Keratinocyte (primary cell): ENCODE measurements at regions not wholly inside any gene's neighbourhood (a gene's known extent, or its start where the extent isn't known, plus 50 kb on each side); places are given as distances from the start of the nearest gene placed in this dataset.

Experiments
- DNase-seq: peaks from one replicate; pipeline ENCODE4 v3.0.0-alpha.2; 2011; ENCODE audit warnings: low read depth, missing footprints, low spot score
- FAIRE-seq: peaks from 2 replicates; lab custom pipeline; 2011; peaks lifted over from hg19 to GRCh38; lab: Jason Lieb, UNC
- H2AFZ ChIP-seq: 2 replicates; pipeline ENCODE4 v1.6.0; 2012; ENCODE audit warnings: low read length, control low read depth, inconsistent platforms; ENCODE audit not compliant: control insufficient read depth
- H3K27ac ChIP-seq: 2 replicates; pipeline ENCODE4 v1.5.1; 2011; ENCODE audit warnings: low read length; ENCODE audit not compliant: control insufficient read depth, insufficient read depth
- H3K27me3 ChIP-seq: 3 replicates; pipeline ENCODE4 v1.6.0; 2011; ENCODE audit warnings: low read length; ENCODE audit not compliant: control insufficient read depth, insufficient read depth; ENCODE audit errors: extremely low read depth
- H3K36me3 ChIP-seq, 2 experiments: 2 replicates in 1 of 2; 3 replicates in 1 of 2; pipeline ENCODE4 v1.5.1; 2011; ENCODE audit warnings: low read length in 2 of 2, mild to moderate bottlenecking in 1 of 2; ENCODE audit not compliant: control insufficient read depth in 2 of 2, insufficient read depth in 2 of 2; ENCODE audit errors: extremely low read depth in 1 of 2
- H3K4me1 ChIP-seq: 3 replicates; pipeline ENCODE4 v1.5.1; 2011; ENCODE audit warnings: low read length; ENCODE audit not compliant: control insufficient read depth, insufficient read depth; ENCODE audit errors: extremely low read depth
- H3K4me2 ChIP-seq: 3 replicates; pipeline ENCODE4 v1.6.0; 2011; ENCODE audit warnings: low read depth, low read length; ENCODE audit not compliant: control insufficient read depth, insufficient read depth; ENCODE audit errors: extremely low read depth
- H3K4me3 ChIP-seq, 3 experiments: fragments of 200-600 bp in 1 of 3; sonication (generic) in 1 of 3; 2 replicates in 2 of 3; 3 replicates in 1 of 3; pipeline ENCODE4 v1.5.1; 2011 to 2016; ENCODE audit warnings: low read length in 3 of 3, mild to moderate bottlenecking in 3 of 3, control low read depth in 2 of 3, inconsistent platforms in 1 of 3, low read depth in 1 of 3, mixed read lengths in 1 of 3, mixed run types in 1 of 3, moderate library complexity in 1 of 3; ENCODE audit not compliant: control insufficient read depth in 2 of 3, insufficient read depth in 2 of 3; ENCODE audit errors: extremely low read depth in 1 of 3
- H3K79me2 ChIP-seq: 2 replicates; pipeline ENCODE4 v1.6.0; 2012; ENCODE audit warnings: low read length; ENCODE audit not compliant: control insufficient read depth, insufficient read depth
- H3K9ac ChIP-seq: 3 replicates; pipeline ENCODE4 v1.6.0; 2011; ENCODE audit warnings: low read length; ENCODE audit not compliant: control insufficient read depth, insufficient read depth; ENCODE audit errors: extremely low read depth
- H3K9me1 ChIP-seq: 3 replicates; pipeline ENCODE4 v1.6.0; 2011; ENCODE audit warnings: low read length; ENCODE audit not compliant: control insufficient read depth, insufficient read depth; ENCODE audit errors: extremely low read depth
- H3K9me3 ChIP-seq: 2 replicates; pipeline ENCODE4 v1.5.1; 2012; ENCODE audit warnings: low read depth, low read length; ENCODE audit not compliant: control insufficient read depth
- H4K20me1 ChIP-seq: 3 replicates; pipeline ENCODE4 v1.6.0; 2011; ENCODE audit warnings: low read length; ENCODE audit not compliant: control insufficient read depth, insufficient read depth; ENCODE audit errors: extremely low read depth
- EZH2 ChIP-seq: IDR thresholded peaks from one replicate; pipeline ENCODE4 v1.6.1; 2012; ENCODE audit warnings: inconsistent platforms, mild to moderate bottlenecking, low read length, moderate library complexity
- dilution Hi-C: fragments of 300-500 bp; cut with MboI; formaldehyde crosslinking; loops from one replicate; pipeline ENCODE4 v1.7.0; 2020; ENCODE audit warnings: low sequenced_read_pairs; ENCODE audit not compliant: extremely low pct_ligation_motif_present
- TF ChIP-seq, protein P1 (sequence below), 3 experiments: IDR thresholded peaks in 1 of 3; conservative IDR thresholded peaks in 1 of 3; optimal IDR thresholded peaks in 1 of 3; 2 replicates in 2 of 3; 3 replicates in 1 of 3; pipeline versions ENCODE3 to v1.5.1; 2011; ENCODE audit warnings: low read length in 3 of 3, mild to moderate bottlenecking in 3 of 3, moderate library complexity in 2 of 3, control low read depth in 1 of 3, inconsistent platforms in 1 of 3; ENCODE audit not compliant: insufficient read depth in 2 of 3; ENCODE audit errors: extremely low read depth in 1 of 3

GRCh38 chr5:171688696-171689495, 96.7 kb upstream of the SMIM23 start:
- dilution Hi-C loops, result no loop called here
- Histone ChIP-seq H3K79me2 (no peaks in the 10 kb centered on the region), H3K9me3 (no peaks in the 10 kb centered on the region), H3K9me1 (no peaks in the 10 kb centered on the region), H2AFZ (no peak overlapping the region), H4K20me1 (no peaks in the 10 kb centered on the region), H3K9ac (no peak overlapping the region), H3K4me3 (no peak overlapping the region), H3K4me1 (no peaks in the 10 kb centered on the region), H3K4me2 (no peak overlapping the region), H3K27me3 (no peaks in the 10 kb centered on the region), H3K36me3 (no peaks in the 10 kb centered on the region), H3K27ac (no peak overlapping the region)
- TF ChIP-seq EZH2, result no peak
- TF ChIP-seq, protein P1, sequence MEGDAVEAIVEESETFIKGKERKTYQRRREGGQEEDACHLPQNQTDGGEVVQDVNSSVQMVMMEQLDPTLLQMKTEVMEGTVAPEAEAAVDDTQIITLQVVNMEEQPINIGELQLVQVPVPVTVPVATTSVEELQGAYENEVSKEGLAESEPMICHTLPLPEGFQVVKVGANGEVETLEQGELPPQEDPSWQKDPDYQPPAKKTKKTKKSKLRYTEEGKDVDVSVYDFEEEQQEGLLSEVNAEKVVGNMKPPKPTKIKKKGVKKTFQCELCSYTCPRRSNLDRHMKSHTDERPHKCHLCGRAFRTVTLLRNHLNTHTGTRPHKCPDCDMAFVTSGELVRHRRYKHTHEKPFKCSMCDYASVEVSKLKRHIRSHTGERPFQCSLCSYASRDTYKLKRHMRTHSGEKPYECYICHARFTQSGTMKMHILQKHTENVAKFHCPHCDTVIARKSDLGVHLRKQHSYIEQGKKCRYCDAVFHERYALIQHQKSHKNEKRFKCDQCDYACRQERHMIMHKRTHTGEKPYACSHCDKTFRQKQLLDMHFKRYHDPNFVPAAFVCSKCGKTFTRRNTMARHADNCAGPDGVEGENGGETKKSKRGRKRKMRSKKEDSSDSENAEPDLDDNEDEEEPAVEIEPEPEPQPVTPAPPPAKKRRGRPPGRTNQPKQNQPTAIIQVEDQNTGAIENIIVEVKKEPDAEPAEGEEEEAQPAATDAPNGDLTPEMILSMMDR (optimal IDR thresholded peaks at IDR 0.05 in 1 of 3, IDR thresholded peaks at IDR 0.05 in 1 of 3, conservative IDR thresholded peaks at IDR 0.05 in 1 of 3; ENCODE audit: extremely low read depth in 1 of 3, insufficient read depth in 2 of 3, low read length in 3 of 3), result no peak
- DNase-seq (no peak), FAIRE-seq (no peak)

DNA sequence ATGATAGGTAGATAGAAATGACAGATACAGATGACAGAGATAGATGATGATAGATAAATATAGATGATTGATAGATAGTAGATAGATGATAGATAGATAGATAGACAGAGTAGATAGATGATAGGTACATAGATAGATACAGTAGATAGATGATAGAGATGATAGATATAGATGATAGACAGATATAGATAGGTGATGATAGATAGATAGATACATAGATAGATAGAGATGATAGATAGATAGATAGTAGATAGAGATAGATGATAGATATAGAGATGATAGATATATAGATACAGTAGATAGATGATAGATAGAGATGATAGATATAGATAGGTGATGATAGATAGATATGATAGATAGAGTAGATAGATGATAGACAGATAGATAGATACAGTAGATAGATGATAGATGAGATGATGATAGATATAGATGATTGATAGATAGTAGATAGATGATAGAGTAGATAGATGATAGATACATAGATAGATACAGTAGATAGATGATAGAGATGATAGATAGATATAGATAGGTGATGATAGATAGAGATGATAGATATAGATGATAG, 95.7 kb upstream of the SMIM23 start:
- H3K9me1 ChIP-seq, result no peaks in the 10 kb centered on the region
- no peak overlapping the region for H3K4me3 ChIP-seq
- no peaks in the 10 kb centered on the region for H3K79me2 ChIP-seq
- no peaks in the 10 kb centered on the region for H3K36me3 ChIP-seq
- TF ChIP-seq, protein P1 (optimal IDR thresholded peaks at IDR 0.05 in 1 of 3, IDR thresholded peaks at IDR 0.05 in 1 of 3, conservative IDR thresholded peaks at IDR 0.05 in 1 of 3; ENCODE audit: extremely low read depth in 1 of 3, insufficient read depth in 2 of 3, low read length in 3 of 3), result no peak
- TF ChIP-seq EZH2, result no peak
- no peak for FAIRE-seq
- no peak overlapping the region for H3K27ac ChIP-seq
- H3K9me3 ChIP-seq, result no peaks in the 10 kb centered on the region
- no peak for DNase-seq
- no peak overlapping the region for H3K4me2 ChIP-seq
- H3K4me1 ChIP-seq, result no peaks in the 10 kb centered on the region
- dilution Hi-C loops, result no loop called here
- no peak overlapping the region for H2AFZ ChIP-seq
- H3K9ac ChIP-seq, result no peak overlapping the region
- H4K20me1 ChIP-seq, result no peaks in the 10 kb centered on the region
- H3K27me3 ChIP-seq, result no peaks in the 10 kb centered on the region
